Activated naive CD8-positive, alpha-beta T cell treated with anti-CD3 and anti-CD28 coated beads, Interleukin-2, amount 50 U/mL, for 24 hours (primary cell): ENCODE measurements at regions not wholly inside any gene's neighbourhood (a gene's known extent, or its start where the extent isn't known, plus 50 kb on each side); places are given as distances from the start of the nearest gene placed in this dataset.

Experiments used
- ATAC-seq: fragments of 150-1000 bp; cut with Tn5 transposase; one replicate; pipeline ENCODE4 v1.10.0; 2021
- DNase-seq: peaks from one replicate; pipeline ENCODE4 v3.0.0; 2021
- H3K27ac Mint-ChIP-seq: one replicate; pipeline ENCODE4 v1.8.0; 2021; ENCODE audit warnings: mild to moderate bottlenecking, mixed read lengths
- H3K27me3 Mint-ChIP-seq: one replicate; pipeline ENCODE4 v1.8.0; 2021; ENCODE audit warnings: mixed read lengths
- H3K36me3 Mint-ChIP-seq: one replicate; pipeline ENCODE4 v1.8.0; 2021; ENCODE audit warnings: low read depth, mixed read lengths
- H3K4me1 Mint-ChIP-seq: one replicate; pipeline ENCODE4 v1.8.0; 2021; ENCODE audit warnings: mixed read lengths
- H3K4me3 Mint-ChIP-seq: one replicate; pipeline ENCODE4 v1.8.0; 2021; ENCODE audit warnings: mild to moderate bottlenecking, moderate library complexity, mixed read lengths
- H3K9me3 Mint-ChIP-seq: one replicate; pipeline ENCODE4 v1.8.0; 2021; ENCODE audit warnings: mixed read lengths

DNA sequence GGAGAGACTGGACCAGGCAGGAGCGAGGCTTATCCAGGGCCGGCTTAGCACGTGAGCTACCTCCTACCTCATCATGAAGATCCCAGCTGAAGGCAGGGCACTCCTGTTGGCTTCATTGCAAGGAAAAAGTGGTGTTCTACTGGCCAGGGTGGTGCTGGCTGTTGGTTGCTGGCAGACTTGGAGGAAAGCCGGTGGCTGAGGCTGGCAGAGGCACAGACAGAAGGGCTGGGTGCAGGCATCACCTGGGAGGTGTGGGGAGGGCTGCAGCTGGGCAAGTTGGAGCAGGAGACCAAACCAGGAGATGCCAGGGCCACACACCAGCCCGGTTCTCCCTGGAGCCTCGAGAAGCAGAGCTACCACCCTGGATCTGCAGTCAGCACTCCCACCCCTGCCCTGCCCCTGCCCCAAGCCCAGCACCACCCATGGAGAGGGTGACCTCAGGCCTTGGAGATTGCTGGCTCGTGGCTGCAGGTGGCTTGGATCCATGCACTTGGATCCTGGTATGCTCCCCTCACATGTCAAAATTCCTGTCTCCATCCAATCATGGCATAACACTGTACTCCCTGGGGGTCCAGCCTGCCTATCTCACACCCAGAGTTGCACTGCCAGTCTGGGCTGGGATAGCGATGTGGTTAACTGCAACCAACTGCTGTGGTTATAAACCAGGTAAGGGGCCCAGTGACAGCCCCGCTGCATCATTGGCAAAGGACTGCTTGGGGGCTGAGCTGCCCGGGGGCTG lies 49.7 kb downstream of the GLI2 start:
- H3K4me1 Mint-ChIP-seq, result peaks cover 4% of the 10 kb centered on the region
- H3K4me3 Mint-ChIP-seq, result no peak overlapping the region
- no peaks in the 10 kb centered on the region for H3K27me3 Mint-ChIP-seq
- no peak overlapping the region for H3K27ac Mint-ChIP-seq
- ATAC-seq, result no peak
- DNase-seq, result no peak
- H3K9me3 Mint-ChIP-seq, result no peaks in the 10 kb centered on the region
- H3K36me3 Mint-ChIP-seq, result no peaks in the 10 kb centered on the region

- Mint-ChIP-seq H3K27ac (no peak overlapping the region), H3K36me3 (no peaks in the 10 kb centered on the region), H3K4me3 (no peak overlapping the region), H3K4me1 (peaks cover 4% of the 10 kb centered on the region), H3K27me3 (no peaks in the 10 kb centered on the region), H3K9me3 (no peaks in the 10 kb centered on the region)
- DNase-seq, result no peak
- ATAC-seq, result no peak
Observed at GRCh38 chr2:120786038-120786960, 50.6 kb downstream of the GLI2 start.

GRCh38 chr2:120787111-120787821 lies 51.6 kb downstream of the GLI2 start:
- Mint-ChIP-seq H3K4me1 (peaks cover 4% of the 10 kb centered on the region), H3K27ac (no peak overlapping the region), H3K36me3 (no peaks in the 10 kb centered on the region), H3K27me3 (no peaks in the 10 kb centered on the region), H3K4me3 (no peak overlapping the region), H3K9me3 (no peaks in the 10 kb centered on the region)
- no peak for DNase-seq
- ATAC-seq, result no peak

GRCh38 chr2:120787822-120788700 lies 52.4 kb downstream of the GLI2 start:
- Mint-ChIP-seq H3K4me3 (no peak overlapping the region), H3K27ac (no peak overlapping the region), H3K36me3 (no peaks in the 10 kb centered on the region), H3K9me3 (no peaks in the 10 kb centered on the region), H3K4me1 (peaks cover 3% of the 10 kb centered on the region), H3K27me3 (no peaks in the 10 kb centered on the region)
- DNase-seq (no peak), ATAC-seq (no peak)

DNA sequence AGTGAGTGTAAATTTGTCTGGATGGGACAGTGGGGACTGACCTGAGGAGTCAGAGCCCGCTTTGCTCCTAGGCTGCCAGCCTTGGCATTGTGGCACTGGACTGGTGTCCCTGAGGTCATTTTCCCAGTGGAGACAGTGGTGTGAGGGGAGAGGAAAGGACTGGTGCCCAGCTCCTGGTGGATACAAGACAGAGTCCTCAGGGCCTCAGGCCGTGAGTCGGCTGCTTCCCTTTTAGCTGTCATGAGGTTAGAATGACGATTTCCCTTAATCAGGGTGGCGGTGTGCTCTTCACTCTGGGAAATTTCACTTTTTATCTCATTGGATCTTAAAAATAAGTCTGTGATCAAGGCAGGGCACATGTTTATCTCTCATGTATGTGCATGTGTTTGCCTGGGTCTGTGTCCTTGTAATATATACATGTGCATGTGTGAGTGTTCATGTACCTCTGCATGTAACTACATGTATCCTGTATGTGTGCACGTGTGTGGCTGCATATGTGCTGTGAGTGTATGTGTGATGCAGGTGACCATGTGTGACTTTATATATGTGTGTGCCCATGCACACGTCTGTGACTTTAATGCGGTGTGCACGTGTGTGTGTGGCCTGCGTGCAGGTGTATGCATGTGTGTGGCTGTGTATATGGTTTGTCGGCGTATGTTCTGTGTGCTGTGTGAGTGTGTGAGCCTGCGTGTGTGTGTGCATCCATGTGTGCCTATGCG lies 55.7 kb downstream of the GLI2 start:
- Mint-ChIP-seq H3K27me3 (no peaks in the 10 kb centered on the region), H3K36me3 (no peaks in the 10 kb centered on the region), H3K4me1 (no peaks in the 10 kb centered on the region), H3K27ac (no peak overlapping the region), H3K4me3 (no peak overlapping the region), H3K9me3 (no peaks in the 10 kb centered on the region)
- ATAC-seq (no peak), DNase-seq (no peak)

- Mint-ChIP-seq H3K27ac (no peak overlapping the region), H3K4me3 (no peak overlapping the region), H3K27me3 (no peaks in the 10 kb centered on the region), H3K36me3 (no peaks in the 10 kb centered on the region), H3K9me3 (no peaks in the 10 kb centered on the region), H3K4me1 (no peaks in the 10 kb centered on the region)
- ATAC-seq (no peak), DNase-seq (no peak)
Observed at GRCh38 chr2:120791962-120792297, 56.3 kb downstream of the GLI2 start.

GRCh38 chr2:120793682-120794403 lies 58.2 kb downstream of the GLI2 start:
- no peak overlapping the region for H3K27ac Mint-ChIP-seq
- ATAC-seq (no peak), DNase-seq (no peak)

GRCh38 chr2:120794716-120795115 lies 59.0 kb downstream of the GLI2 start:
- ATAC-seq, result no peak
- no peaks in the 10 kb centered on the region for H3K36me3 Mint-ChIP-seq
- H3K4me3 Mint-ChIP-seq, result no peak overlapping the region
- H3K27me3 Mint-ChIP-seq, result no peaks in the 10 kb centered on the region
- no peak for DNase-seq
- H3K27ac Mint-ChIP-seq, result no peak overlapping the region
- no peaks in the 10 kb centered on the region for H3K4me1 Mint-ChIP-seq
- H3K9me3 Mint-ChIP-seq, result no peaks in the 10 kb centered on the region

More at GRCh38 chr2:120793682-120794403, 58.2 kb downstream of the GLI2 start:
- Mint-ChIP-seq H3K9me3 (no peaks in the 10 kb centered on the region), H3K4me3 (no peak overlapping the region), H3K4me1 (no peaks in the 10 kb centered on the region), H3K27me3 (no peaks in the 10 kb centered on the region), H3K36me3 (no peaks in the 10 kb centered on the region)

GRCh38 chr2:120796094-120796493 lies 60.4 kb downstream of the GLI2 start:
- Mint-ChIP-seq H3K36me3 (no peaks in the 10 kb centered on the region), H3K27me3 (no peaks in the 10 kb centered on the region), H3K4me3 (no peak overlapping the region), H3K4me1 (no peaks in the 10 kb centered on the region), H3K9me3 (no peaks in the 10 kb centered on the region), H3K27ac (no peak overlapping the region)
- ATAC-seq (no peak), DNase-seq (no peak)

DNA sequence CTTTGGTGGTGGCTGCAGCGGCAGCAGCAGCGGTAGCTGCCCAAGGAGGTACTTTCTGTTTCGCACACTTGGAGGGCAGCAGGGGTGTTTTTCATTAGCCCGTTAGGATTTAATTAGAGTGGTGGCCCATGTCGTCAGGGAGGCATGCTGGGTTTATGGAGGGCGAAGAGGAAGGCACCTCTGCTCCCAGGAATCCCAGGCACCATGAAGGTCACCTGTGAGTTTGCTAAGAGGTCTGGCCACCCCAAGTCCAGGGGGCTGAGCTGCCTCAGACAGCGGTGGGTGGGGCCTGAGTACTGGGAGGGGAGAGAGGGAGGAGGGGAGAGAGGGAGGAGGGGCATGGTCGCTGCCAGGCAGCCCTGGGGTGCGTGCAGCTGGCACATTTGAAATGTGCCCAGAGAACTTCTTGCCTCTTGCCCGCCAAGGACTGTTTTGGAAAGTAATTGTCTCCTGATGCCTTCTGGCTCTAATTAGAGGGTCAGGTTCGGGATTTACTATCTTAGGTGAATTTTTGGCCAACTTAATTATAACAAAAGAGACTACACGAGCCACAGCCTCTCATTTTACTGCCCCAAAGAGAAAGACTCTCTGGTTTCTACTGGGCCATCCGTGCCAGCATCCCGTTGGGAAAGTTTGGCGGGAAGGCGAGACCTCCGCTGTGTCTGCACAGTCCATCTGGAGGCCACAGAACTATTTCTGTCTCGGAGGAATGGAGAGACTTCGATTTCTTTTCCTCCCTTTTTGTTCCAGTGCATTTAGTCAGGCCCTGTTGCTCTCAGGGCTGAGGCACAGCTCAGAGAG lies 62.0 kb downstream of the GLI2 start:
- Mint-ChIP-seq H3K4me1 (no peaks in the 10 kb centered on the region), H3K4me3 (no peak overlapping the region), H3K9me3 (no peaks in the 10 kb centered on the region), H3K27me3 (no peaks in the 10 kb centered on the region), H3K36me3 (no peaks in the 10 kb centered on the region), H3K27ac (no peak overlapping the region)
- ATAC-seq, result no peak
- DNase-seq, result no peak

DNA sequence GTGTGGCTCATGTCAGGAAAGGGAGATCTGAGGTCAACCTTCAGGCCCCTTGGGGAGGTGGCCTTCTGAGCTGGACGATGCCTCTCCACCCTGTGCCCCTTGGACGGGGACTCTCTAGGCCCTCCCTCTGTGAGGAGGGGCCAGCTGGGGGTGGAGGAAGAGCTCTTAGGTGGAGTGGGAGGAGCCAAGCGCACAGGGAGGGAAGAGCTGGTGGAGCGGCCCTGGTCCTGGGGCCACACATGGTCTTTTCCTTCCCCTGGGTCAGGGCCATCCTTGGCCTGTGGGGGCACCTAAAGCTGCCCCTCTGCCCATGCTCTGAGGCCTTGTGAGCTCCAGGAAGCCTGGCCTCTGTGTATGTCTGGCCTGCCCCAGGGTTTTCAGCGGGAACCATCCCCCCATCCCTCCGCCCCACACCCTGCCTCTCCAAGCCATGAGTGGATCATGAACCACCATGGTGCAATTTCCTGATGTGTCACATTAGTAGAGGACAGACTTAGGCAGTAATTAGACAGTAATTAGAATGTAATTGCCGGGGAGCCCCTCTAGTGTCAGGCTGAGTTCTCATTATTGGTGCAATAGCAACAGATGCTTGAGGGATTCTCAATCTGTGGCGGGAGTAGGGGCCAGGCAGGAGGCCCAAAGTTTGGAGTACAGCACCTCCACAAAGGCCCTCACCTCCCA lies 63.0 kb downstream of the GLI2 start:
- H3K9me3 Mint-ChIP-seq, result no peaks in the 10 kb centered on the region
- ATAC-seq, result no peak
- H3K36me3 Mint-ChIP-seq, result no peaks in the 10 kb centered on the region
- H3K4me1 Mint-ChIP-seq, result no peaks in the 10 kb centered on the region
- H3K27me3 Mint-ChIP-seq, result no peaks in the 10 kb centered on the region
- DNase-seq, result no peak
- H3K4me3 Mint-ChIP-seq, result no peak overlapping the region
- no peak overlapping the region for H3K27ac Mint-ChIP-seq

- no peak for DNase-seq
- Mint-ChIP-seq H3K4me1 (no peaks in the 10 kb centered on the region), H3K9me3 (no peaks in the 10 kb centered on the region), H3K27me3 (no peaks in the 10 kb centered on the region), H3K27ac (no peak overlapping the region), H3K4me3 (no peak overlapping the region), H3K36me3 (no peaks in the 10 kb centered on the region)
- no peak for ATAC-seq
Observed at GRCh38 chr2:120802158-120802557, 66.5 kb downstream of the GLI2 start.
